GM19372 (cell line): ENCODE measurements at regions not wholly inside any gene's neighbourhood (a gene's known extent, or its start where the extent isn't known, plus 50 kb on each side); places are given as distances from the start of the nearest gene placed in this dataset.

Source experiments
- ATAC-seq: cut with Tn5 transposase; IDR thresholded peaks from one replicate; pipeline ENCODE4 v1.9.1; 2021; ENCODE audit warnings: mild to moderate bottlenecking, low read depth, moderate library complexity; ENCODE audit not compliant: unreplicated experiment

GRCh38 chr5:174607205-174607604 lies 117.2 kb upstream of the MSX2 start:
- no peak for ATAC-seq

- ATAC-seq = no peak
Measured at GRCh38 chr5:174607916-174608315, 116.5 kb upstream of the MSX2 start.

- no peak for ATAC-seq
Measured at GRCh38 chr5:174608631-174609097, 115.7 kb upstream of the MSX2 start.

- no peak for ATAC-seq
Measured at GRCh38 chr5:174609116-174609515, 115.3 kb upstream of the MSX2 start.

- no peak for ATAC-seq
Measured at GRCh38 chr5:174610968-174611367, 113.4 kb upstream of the MSX2 start.

- no peak for ATAC-seq
Measured at GRCh38 chr5:174612686-174613085, 111.7 kb upstream of the MSX2 start.

- ATAC-seq = no peak
Measured at GRCh38 chr5:174614500-174615135, 109.8 kb upstream of the MSX2 start.

- no peak for ATAC-seq
Measured at GRCh38 chr5:174616036-174616435, 108.3 kb upstream of the MSX2 start.

- ATAC-seq = no peak
Measured at GRCh38 chr5:174617285-174617684, 107.1 kb upstream of the MSX2 start.

- ATAC-seq = no peak
Measured at GRCh38 chr5:174617910-174618309, 106.5 kb upstream of the MSX2 start.

- ATAC-seq = no peak
Measured at GRCh38 chr5:174618589-174618988, 105.8 kb upstream of the MSX2 start.

- no peak for ATAC-seq
Measured at GRCh38 chr5:174622067-174622466, 102.3 kb upstream of the MSX2 start.

- ATAC-seq = no peak
Measured at GRCh38 chr5:174623018-174623417, 101.4 kb upstream of the MSX2 start.

- no peak for ATAC-seq
Measured at GRCh38 chr5:174623433-174624019, 100.9 kb upstream of the MSX2 start.

GRCh38 chr5:174624733-174625522 lies 99.5 kb upstream of the MSX2 start:
- no peak for ATAC-seq

GRCh38 chr5:174625591-174626350 lies 98.6 kb upstream of the MSX2 start:
- no peak for ATAC-seq

GRCh38 chr5:174626369-174626920 lies 97.9 kb upstream of the MSX2 start:
- ATAC-seq = no peak

GRCh38 chr5:174636094-174636493 lies 88.3 kb upstream of the MSX2 start:
- ATAC-seq = no peak

- ATAC-seq = no peak
Measured at GRCh38 chr5:174642816-174643405, 81.5 kb upstream of the MSX2 start.

- ATAC-seq = no peak
Measured at GRCh38 chr5:174644436-174644835, 79.9 kb upstream of the MSX2 start.
